IMR-90 (cell line): ENCODE measurements at regions not wholly inside any gene's neighbourhood (a gene's known extent, or its start where the extent isn't known, plus 50 kb on each side); places are given as distances from the start of the nearest gene placed in this dataset.

Experiments
- ATAC-seq: fragments of 200-7000 bp; cut with Tn5 transposase; 2 replicates; pipeline ENCODE4 v1.9.1; 2020; ENCODE audit warnings: low read depth, mild to moderate bottlenecking, moderate library complexity
- BruUV-seq: library from RNA; stranded (reverse); fragments of 400-500 nt; replicated peaks from 2 replicates; lab custom pipeline; 2021; lab: Mats Ljungman, UMichigan
- CTCF ChIA-PET: fragments of 300-600 bp; formaldehyde crosslinking; extraction: SDS; loops from one replicate; lab custom pipeline; 2021; ENCODE audit warnings: antibody characterized with exemption; lab: Yijun Ruan, JAX
- POLR2A ChIA-PET: fragments of 300-600 bp; sonication (Branson Sonifier 250); formaldehyde crosslinking; loops from one replicate; lab custom pipeline; 2022; ENCODE audit warnings: antibody characterized with exemption; ENCODE audit not compliant: unreplicated experiment; lab: Charles Lee
- DNase-seq: peaks from one replicate; pipeline ENCODE4 v3.0.0; 2013
- H2AFZ ChIP-seq: replicated peaks from 2 replicates; pipeline ENCODE3; 2013; ENCODE audit warnings: low read length, mild to moderate bottlenecking; ENCODE audit not compliant: poor library complexity
- H2AK5ac ChIP-seq: 2 replicates; pipeline ENCODE4 v1.6.1; 2013; ENCODE audit warnings: low read depth, low read length, inconsistent platforms
- H2AK9ac ChIP-seq: replicated peaks from 2 replicates; pipeline ENCODE3; 2013; ENCODE audit warnings: mild to moderate bottlenecking, low read depth, low read length, moderate library complexity; ENCODE audit not compliant: poor library complexity
- H2BK120ac ChIP-seq: 2 replicates; pipeline ENCODE4 v1.6.1; 2013; ENCODE audit warnings: low read depth, low read length, inconsistent platforms
- H2BK15ac ChIP-seq: 3 replicates; pipeline ENCODE4 v1.6.1; 2013; ENCODE audit warnings: low read depth, low read length, inconsistent platforms
- H2BK20ac ChIP-seq: 2 replicates; pipeline ENCODE4 v1.6.1; 2013; ENCODE audit warnings: low read depth, mild to moderate bottlenecking, inconsistent platforms, low read length, moderate library complexity
- H2BK5ac ChIP-seq: 2 replicates; pipeline ENCODE4 v1.6.1; 2013; ENCODE audit warnings: mild to moderate bottlenecking, low read depth, low read length, inconsistent platforms; ENCODE audit not compliant: poor library complexity, severe bottlenecking
- H3K14ac ChIP-seq: replicated peaks from 2 replicates; pipeline ENCODE4 v1.6.1; 2013; ENCODE audit warnings: low read depth, low read length, inconsistent platforms
- H3K18ac ChIP-seq: 2 replicates; pipeline ENCODE4 v1.6.1; 2013; ENCODE audit warnings: low read depth, low read length, control low read depth
- H3K23ac ChIP-seq: 2 replicates; pipeline ENCODE4 v1.6.1; 2013; ENCODE audit warnings: low read depth, low read length, inconsistent platforms
- H3K27ac ChIP-seq: 2 replicates; pipeline ENCODE4 v1.5.1; 2013; ENCODE audit warnings: mild to moderate bottlenecking, control low read depth, low read length; ENCODE audit not compliant: insufficient read depth
- H3K27me3 ChIP-seq: 2 replicates; pipeline ENCODE4 v1.6.1; 2013; ENCODE audit warnings: low read length; ENCODE audit not compliant: control insufficient read depth, insufficient read depth
- H3K36me3 ChIP-seq: 2 replicates; pipeline ENCODE4 v1.6.1; 2013; ENCODE audit warnings: low read length, mixed read lengths; ENCODE audit not compliant: control insufficient read depth, insufficient read depth
- H3K4ac ChIP-seq: 2 replicates; pipeline ENCODE4 v1.6.1; 2013; ENCODE audit warnings: low read depth, low read length, inconsistent platforms
- H3K4me1 ChIP-seq: 2 replicates; pipeline ENCODE4 v1.6.1; 2013; ENCODE audit warnings: low read length, mixed read lengths; ENCODE audit not compliant: control insufficient read depth, insufficient read depth
- H3K4me2 ChIP-seq: 2 replicates; pipeline ENCODE4 v1.6.1; 2013; ENCODE audit warnings: low read depth, mild to moderate bottlenecking, control low read depth, low read length, moderate library complexity
- H3K4me3 ChIP-seq: 2 replicates; pipeline ENCODE4 v1.5.1; 2013; ENCODE audit warnings: low read depth, mild to moderate bottlenecking, control low read depth, low read length, moderate library complexity; ENCODE audit not compliant: insufficient read depth
- H3K56ac ChIP-seq: 2 replicates; pipeline ENCODE4 v1.6.1; 2013; ENCODE audit warnings: low read length, inconsistent platforms; ENCODE audit not compliant: insufficient read depth; ENCODE audit errors: extremely low read depth
- H3K79me1 ChIP-seq, 2 experiments: 2 replicates each; pipeline ENCODE4 v1.6.1; 2013; ENCODE audit warnings: low read length in 2 of 2, inconsistent platforms in 1 of 2, low read depth in 1 of 2
- H3K9ac ChIP-seq: 2 replicates; pipeline ENCODE4 v1.6.1; 2013; ENCODE audit warnings: low read depth, low read length, control low read depth
- H3K9me1 ChIP-seq: 2 replicates; pipeline ENCODE4 v1.6.1; 2013; ENCODE audit warnings: low read length, inconsistent platforms; ENCODE audit not compliant: insufficient read depth
- H3K9me3 ChIP-seq: 2 replicates; pipeline ENCODE4 v1.6.1; 2013; ENCODE audit warnings: low read length; ENCODE audit not compliant: control insufficient read depth, insufficient read depth
- H4K20me1 ChIP-seq: 2 replicates; pipeline ENCODE4 v1.6.1; 2013; ENCODE audit warnings: low read length, inconsistent platforms; ENCODE audit not compliant: insufficient read depth
- H4K5ac ChIP-seq: 2 replicates; pipeline ENCODE4 v1.6.1; 2013; ENCODE audit warnings: mild to moderate bottlenecking, low read depth, low read length, control low read depth
- H4K8ac ChIP-seq, 2 experiments: 2 replicates each; pipeline ENCODE4 v1.6.1; 2013; ENCODE audit warnings: low read depth in 2 of 2, low read length in 2 of 2, control low read depth in 1 of 2, inconsistent platforms in 1 of 2
- H4K91ac ChIP-seq: 2 replicates; pipeline ENCODE4 v1.6.1; 2013; ENCODE audit warnings: low read depth, low read length, inconsistent platforms; ENCODE audit not compliant: insufficient read depth
- BHLHE40 ChIP-seq: fragments of 150-350 bp; IDR thresholded peaks from 2 replicates; pipeline ENCODE4 v1.6.1; 2016; ENCODE audit warnings: mild to moderate bottlenecking, low read depth, low read length
- CEBPB ChIP-seq: IDR thresholded peaks from 2 replicates; pipeline ENCODE4 v1.6.1; 2012; ENCODE audit warnings: low read depth, low read length, improper control_type of control experiment
- CHD1 ChIP-seq: IDR thresholded peaks from 2 replicates; pipeline ENCODE4 v1.6.1; 2012; ENCODE audit warnings: low read depth, low read length, improper control_type of control experiment
- FOS ChIP-seq: fragments of 150-350 bp; IDR thresholded peaks from 2 replicates; pipeline ENCODE4 v1.6.1; 2016; ENCODE audit warnings: low read depth, low read length
- MAFK ChIP-seq: IDR thresholded peaks from 2 replicates; pipeline ENCODE4 v1.6.1; 2012; ENCODE audit warnings: low read depth, low read length, improper control_type of control experiment
- POLR2A ChIP-seq: IDR thresholded peaks from 2 replicates; pipeline ENCODE4 v1.6.1; 2012; ENCODE audit warnings: mild to moderate bottlenecking, low read depth, low read length
- RAD21 ChIP-seq: IDR thresholded peaks from 2 replicates; pipeline ENCODE4 v1.6.1; 2012; ENCODE audit warnings: low read length, improper control_type of control experiment
- RCOR1 ChIP-seq: IDR thresholded peaks from 2 replicates; pipeline ENCODE4 v1.6.1; 2012; ENCODE audit warnings: mild to moderate bottlenecking, low read length, improper control_type of control experiment; ENCODE audit not compliant: insufficient replicate concordance
- USF2 ChIP-seq: fragments of 150-350 bp; IDR thresholded peaks from 2 replicates; pipeline ENCODE4 v1.6.1; 2017; ENCODE audit warnings: mild to moderate bottlenecking, antibody characterized with exemption, low read length, low read depth
- WGBS, 2 experiments: methylation state at CpG; one replicate each; pipeline versions ENCODE4 v1.1.5 to v1.1.7; 2013; ENCODE audit warnings: missing lambda C conversion rate in 2 of 2; ENCODE audit not compliant: insufficient read length in 1 of 2; ENCODE audit errors: extremely low coverage in 2 of 2; 5-methylcytosine and 5-hydroxymethylcytosine counted together
- dilution Hi-C: fragments of 300-500 bp; cut with HindIII; formaldehyde crosslinking; loops from one replicate; pipeline ENCODE4 v1.14.3; 2018; ENCODE audit warnings: low sequenced_read_pairs; ENCODE audit not compliant: unreplicated experiment
- in situ Hi-C: fragments of 300-500 bp; cut with MboI; formaldehyde crosslinking; loops from 3 replicates; pipeline ENCODE4 v1.14.3; 2019; ENCODE audit warnings: low sequenced_read_pairs, inconsistent platforms, mixed read lengths
- intact Hi-C: fragments of 100-400 bp; cut with micrococcal nuclease; formaldehyde crosslinking; loops from 2 replicates; pipeline ENCODE4 v1.10.0; 2022

- Histone ChIP-seq H3K79me1 (no peaks in the 10 kb centered on the region), H3K4me1 (no peaks in the 10 kb centered on the region), H2BK5ac (no peak overlapping the region), H2BK15ac (no peak overlapping the region), H3K9ac (no peak overlapping the region), H4K91ac (no peak overlapping the region), H3K36me3 (no peaks in the 10 kb centered on the region), H3K9me1 (no peaks in the 10 kb centered on the region), H3K9me3 (no peaks in the 10 kb centered on the region), H3K4me3 (no peak overlapping the region), H2AK9ac (no peak overlapping the region), H3K4ac (no peak overlapping the region), H4K5ac (no peak overlapping the region), H3K56ac (no peak overlapping the region), H3K23ac (no peak overlapping the region), H4K20me1 (no peaks in the 10 kb centered on the region), H4K8ac (no peak overlapping the region), H3K27me3 (no peaks in the 10 kb centered on the region), H3K4me2 (no peak overlapping the region), H2BK20ac (no peak overlapping the region), H2AK5ac (no peak overlapping the region), H2BK120ac (no peak overlapping the region), H3K18ac (no peak overlapping the region), H3K14ac (no peak overlapping the region), H2AFZ (no peak overlapping the region), H3K27ac (no peak overlapping the region)
- POLR2A ChIA-PET = no interaction called here
- TF ChIP-seq CEBPB = no peak
- no peak for TF ChIP-seq POLR2A
- TF ChIP-seq RCOR1 = no peak
- TF ChIP-seq CHD1 = no peak
- no peak for TF ChIP-seq USF2
- TF ChIP-seq RAD21 = no peak
- TF ChIP-seq BHLHE40 = no peak
- no peak for TF ChIP-seq MAFK
- TF ChIP-seq FOS = no peak
- ATAC-seq = no peak
- BruUV-seq = no TSS peak
- DNase-seq = no peak
- no CpG with 5 or more reads among the region's 4 CpGs for WGBS, 2 experiments
- CTCF ChIA-PET = no interaction called here
- dilution Hi-C loops (no loop called here), intact Hi-C loops (no loop called here), in situ Hi-C loops (no loop called here)
These were observed 781.0 kb upstream of the HTR2C start for GRCh38 chrX:113802837-113803236.
